Stimulated activated CD4-positive, alpha-beta T cell treated with anti-CD3 and anti-CD28 coated beads, TNF-alpha, amount 100 ng/mL, for 24 hours (primary cell): ENCODE measurements at regions not wholly inside any gene's neighbourhood (a gene's known extent, or its start where the extent isn't known, plus 50 kb on each side); places are given as distances from the start of the nearest gene placed in this dataset.

ENCODE experiments used
- DNase-seq, 3 experiments: peaks; one replicate each; pipeline ENCODE4 v3.0.0-alpha.2; 2020; ENCODE audit warnings: low read depth in 3 of 3

DNA sequence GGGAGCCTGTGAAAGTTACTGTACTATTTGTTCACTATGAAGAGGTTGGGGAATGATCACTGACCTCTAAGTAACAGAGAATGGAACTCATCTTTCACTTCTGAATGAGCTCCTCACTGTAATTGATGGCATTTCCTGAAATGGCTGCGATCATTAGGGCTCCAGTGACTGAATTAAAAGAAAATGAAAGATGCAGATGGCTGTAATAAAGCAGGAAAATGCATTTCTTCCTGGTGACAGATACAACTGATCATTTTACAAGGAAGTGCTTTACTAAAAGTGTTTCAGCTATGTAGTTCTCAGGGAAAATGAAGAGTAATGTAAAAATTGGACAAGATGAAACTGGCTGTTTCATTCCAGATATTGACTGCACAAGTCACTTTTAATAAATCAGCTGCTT lies 1200.6 kb upstream of the NUDT12 start:
- no peak for DNase-seq

GRCh38 chr5:104757915-104758314 lies 1195.3 kb upstream of the NUDT12 start:
- DNase-seq: no peak

DNA sequence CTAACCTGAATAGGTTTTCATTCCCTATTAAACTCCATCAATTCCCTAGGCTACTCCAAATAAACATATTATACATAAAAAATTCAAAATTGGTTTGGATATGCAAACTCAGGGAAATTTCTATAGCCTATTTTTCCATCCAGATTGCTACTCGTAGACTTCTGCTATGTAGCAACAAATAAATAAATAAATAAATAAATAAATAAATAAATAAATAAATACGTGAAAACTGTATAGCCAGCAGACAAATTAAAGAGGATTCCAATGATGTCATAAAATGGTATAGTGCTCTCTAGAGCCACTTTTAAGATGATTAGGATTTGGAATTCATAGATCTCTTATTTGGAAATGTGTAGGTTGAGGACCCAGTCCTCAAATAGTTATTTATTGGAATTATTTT lies 1193.2 kb upstream of the NUDT12 start:
- DNase-seq: no peak

DNA sequence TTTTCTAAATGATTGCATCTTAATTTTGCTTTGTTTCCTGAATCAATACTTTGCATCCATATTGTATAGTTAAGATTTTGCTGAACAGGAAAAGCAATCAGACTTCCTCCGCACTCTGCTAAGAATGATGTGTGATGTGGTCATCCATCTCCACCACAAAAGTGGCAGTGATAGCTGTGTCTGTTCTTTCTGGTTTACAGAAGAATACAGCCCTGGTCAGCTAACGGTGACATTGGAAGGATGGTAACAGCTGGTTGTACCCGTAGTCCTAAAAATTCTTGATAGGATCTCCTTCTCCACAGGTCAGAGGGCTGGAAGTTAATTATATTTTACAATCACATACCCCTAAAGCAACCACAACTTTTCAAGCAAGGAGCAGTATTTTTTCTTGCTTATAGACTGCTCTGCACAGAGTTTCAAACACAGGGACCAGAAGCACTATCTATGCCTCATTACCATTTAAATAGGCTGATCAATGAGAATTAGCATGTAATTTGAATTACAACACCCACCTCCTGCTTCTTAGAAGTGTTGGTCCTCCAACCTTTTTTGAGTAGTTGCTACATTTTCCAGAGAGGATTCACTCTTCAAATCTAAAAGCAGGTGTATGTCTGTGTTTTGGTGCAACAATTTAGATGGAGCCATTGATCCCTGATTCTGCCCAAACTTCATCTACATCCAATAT lies 1191.9 kb upstream of the NUDT12 start:
- DNase-seq: no peak

GRCh38 chr5:104751969-104752368 lies 1189.4 kb upstream of the NUDT12 start:
- DNase-seq: no peak

- DNase-seq: no peak
Measured at GRCh38 chr5:104739905-104740304, 1177.3 kb upstream of the NUDT12 start.

DNA sequence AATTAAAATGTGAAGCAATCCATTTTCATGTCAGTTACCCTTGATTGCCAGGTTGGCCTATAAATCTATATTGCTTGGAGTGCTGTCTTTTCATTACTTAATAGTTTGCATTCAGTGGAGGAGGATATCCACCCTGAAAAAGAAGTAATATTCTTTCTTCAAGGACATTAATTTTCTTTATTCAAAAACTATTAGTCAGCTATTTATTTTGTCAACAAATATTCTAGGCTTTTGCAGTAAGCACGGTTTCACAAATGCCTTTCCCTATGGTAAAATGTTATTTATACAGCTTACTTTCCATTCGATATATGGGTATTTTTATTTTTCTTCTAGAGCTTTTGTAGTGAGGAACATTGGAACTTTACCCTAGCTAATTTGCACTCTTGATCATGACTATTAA lies 1176.9 kb upstream of the NUDT12 start:
- DNase-seq: no peak

DNA sequence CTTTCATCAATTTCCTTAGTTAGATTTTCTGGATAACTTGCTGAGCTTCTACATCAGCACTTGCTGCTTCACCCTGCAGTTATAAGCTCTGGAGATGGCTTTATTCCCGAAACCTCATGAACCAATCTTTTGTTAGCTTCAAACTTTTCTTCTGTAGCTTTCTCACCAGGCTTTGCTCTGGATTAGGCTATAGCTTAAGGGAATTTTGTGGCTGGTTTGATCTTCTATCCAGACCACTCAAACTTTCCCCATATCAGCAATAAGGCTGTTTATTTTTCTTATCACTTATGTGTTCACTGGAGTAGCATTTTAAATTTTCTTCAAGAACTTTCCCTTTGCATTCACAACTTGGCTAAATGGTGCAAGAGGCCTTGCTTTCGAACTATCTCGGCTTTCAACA lies 1173.5 kb upstream of the NUDT12 start:
- no peak for DNase-seq

DNA sequence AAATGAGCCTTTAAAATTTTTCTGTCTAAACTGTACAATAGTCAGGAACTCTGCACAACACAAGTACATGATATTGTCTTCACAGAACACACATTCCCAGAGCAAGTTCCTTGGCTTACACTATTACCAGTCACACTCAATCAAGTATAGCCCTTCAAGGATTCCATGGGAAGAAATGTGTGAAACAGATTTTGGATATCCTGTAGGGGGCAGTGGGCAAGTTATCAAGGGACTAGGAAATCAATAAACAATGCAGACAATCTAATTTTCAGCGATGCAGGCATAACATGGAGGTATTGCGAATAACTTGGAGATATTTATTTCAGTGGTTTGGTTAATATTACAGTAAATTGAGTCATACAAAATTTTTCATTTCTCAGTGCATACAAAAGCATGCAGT lies 1171.5 kb upstream of the NUDT12 start:
- DNase-seq: no peak

GRCh38 chr5:104733063-104733669 lies 1170.6 kb upstream of the NUDT12 start:
- no peak for DNase-seq

GRCh38 chr5:104731331-104731730 lies 1168.7 kb upstream of the NUDT12 start:
- no peak for DNase-seq

GRCh38 chr5:104708027-104708426 lies 1145.4 kb upstream of the NUDT12 start:
- no peak for DNase-seq

DNA sequence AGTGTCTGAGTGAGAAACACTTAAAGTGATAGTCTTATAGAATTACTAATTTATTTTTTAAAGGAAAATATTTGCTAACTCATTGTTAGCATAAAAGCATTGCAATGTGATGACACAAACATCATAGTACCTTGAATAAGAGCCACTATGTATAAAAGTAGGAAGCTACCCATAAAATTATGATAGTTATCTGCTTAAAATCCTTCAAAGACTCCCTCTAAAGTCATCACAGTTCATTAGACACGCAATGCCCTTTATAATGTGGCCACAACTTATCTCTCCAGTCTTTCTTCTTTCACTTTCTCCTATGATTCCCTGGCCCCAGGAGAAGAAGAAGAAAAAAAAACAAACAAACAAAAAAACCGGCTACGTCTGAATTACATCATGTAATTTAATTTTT lies 1144.0 kb upstream of the NUDT12 start:
- no peak for DNase-seq

GRCh38 chr5:104702212-104702611 lies 1139.6 kb upstream of the NUDT12 start:
- DNase-seq: no peak

- DNase-seq: no peak
Measured at GRCh38 chr5:104699438-104699837, 1136.8 kb upstream of the NUDT12 start.

- DNase-seq: no peak
Measured at GRCh38 chr5:104661256-104661655, 1098.7 kb upstream of the NUDT12 start.

DNA sequence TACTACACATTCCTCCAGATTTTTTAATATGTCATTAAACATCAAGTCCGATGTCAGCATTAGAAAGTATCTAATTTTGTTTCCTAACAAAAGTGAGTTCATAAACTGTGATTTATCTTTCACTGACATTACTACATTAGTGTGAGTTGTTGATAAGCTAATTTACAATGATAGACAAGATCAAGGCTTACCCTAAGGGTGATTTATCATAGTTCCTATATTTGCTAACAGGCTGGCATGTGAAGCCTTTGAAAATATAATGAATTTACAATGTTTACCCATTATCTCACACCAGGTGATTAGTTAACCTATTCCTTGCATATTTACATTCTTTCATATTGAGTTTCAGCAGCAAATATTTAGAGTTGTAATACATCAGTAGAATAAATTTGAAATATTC lies 1096.9 kb upstream of the NUDT12 start:
- DNase-seq: no peak

DNA sequence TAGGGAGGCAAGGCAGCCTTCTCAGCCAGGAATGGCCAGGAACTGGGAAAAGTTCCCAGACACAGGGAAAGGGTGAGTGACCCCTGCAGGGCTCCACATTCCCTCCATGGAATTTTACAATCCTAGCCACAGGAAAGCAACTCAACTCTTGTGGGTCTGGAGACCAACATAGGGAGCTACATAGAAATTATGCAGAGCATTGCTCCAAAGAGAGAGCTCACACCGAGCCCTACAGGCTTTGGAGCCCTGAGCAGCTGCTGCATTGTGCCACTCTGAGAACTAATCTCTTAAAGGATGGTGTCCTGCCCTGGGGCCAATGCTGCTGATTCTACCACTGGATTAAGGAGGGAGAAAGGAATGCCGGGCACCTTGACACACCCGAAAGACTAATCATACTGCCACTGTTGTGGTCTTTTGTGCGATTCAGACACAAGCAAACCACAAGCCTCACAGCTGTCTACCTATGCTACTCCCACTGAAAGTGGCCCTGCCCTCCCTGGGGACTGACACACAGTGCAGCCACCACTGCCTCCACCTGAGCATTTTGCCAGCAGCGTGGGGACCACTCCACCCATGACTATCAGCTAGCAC lies 1089.8 kb upstream of the NUDT12 start:
- no peak for DNase-seq

DNA sequence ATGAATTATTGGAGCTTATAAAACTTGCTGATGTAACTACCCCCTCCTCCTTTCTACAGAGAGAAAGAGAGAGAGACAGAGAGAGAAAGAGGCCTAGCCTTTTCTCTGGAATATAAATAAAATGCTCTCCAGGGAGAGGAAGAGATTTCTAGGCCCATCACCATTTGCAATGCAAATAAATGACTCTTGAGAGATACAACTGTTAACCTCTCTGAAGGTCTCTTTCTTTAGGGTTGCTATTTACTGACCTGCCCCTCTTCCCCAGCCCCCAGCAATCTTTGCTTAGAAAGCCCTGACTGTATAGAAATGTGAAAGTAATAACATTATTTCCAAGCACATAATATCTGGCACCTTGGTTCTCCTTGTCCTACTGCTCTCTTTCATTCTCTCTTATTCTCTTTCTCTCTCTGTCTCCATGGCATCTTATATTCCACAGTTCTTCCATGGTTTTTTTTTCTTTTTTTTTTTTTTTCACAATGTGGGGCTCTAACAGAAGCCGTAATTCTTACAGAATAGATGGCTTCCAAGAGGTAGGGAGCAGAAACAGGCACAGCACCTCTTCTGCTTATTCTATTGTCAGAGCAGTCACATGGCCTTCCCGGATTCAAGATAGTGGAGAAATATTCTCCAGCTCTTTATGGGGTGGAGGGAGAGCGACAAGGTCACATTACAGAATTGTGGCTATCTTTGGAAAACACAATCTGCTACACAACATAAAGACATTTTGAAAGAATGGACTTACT lies 1087.9 kb upstream of the NUDT12 start:
- no peak for DNase-seq

DNA sequence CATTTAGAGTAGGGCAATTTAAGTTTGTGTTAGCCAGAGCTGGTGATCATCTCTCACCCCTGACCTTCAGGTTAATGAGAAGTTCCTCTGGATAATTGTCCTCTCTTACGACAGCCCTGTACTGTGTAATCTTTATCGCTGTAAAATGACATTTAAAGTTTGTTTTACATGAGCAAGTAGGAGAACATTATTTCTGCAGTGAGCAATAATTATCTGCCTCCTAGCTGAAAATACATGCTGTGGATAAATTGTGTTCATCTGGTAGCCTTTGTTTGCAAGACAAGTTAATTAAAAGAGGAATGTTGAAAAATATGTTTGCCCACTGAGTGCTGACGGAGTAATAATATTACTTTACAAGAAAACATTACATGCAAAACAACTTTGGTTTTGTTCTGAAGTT lies 1083.8 kb upstream of the NUDT12 start:
- no peak for DNase-seq

GRCh38 chr5:104643320-104643719 lies 1080.7 kb upstream of the NUDT12 start:
- DNase-seq: no peak

GRCh38 chr5:104635227-104635626 lies 1072.6 kb upstream of the NUDT12 start:
- no peak for DNase-seq

DNA sequence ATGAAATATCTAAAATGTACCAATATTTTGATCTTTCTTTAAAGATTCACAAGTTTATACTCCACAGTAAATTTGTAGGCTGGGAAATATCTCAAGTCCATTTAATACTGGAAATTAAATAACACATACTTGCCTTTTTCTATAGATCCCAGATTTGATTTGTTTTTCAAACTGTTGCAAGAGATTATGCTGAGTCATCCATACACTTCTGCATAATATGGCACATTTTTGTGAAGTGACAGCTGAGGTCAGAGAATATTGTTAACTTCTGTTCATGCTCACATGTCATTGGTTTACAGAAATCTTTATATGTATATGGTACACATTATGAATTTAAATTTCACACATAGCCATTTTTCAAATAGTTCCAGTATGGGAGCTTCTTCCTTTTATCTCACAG lies 1066.3 kb upstream of the NUDT12 start:
- no peak for DNase-seq
